ENCODE measurements at regions not wholly inside any gene's neighbourhood (a gene's known extent, or its start where the extent isn't known, plus 50 kb on each side); places are given as distances from the start of the nearest gene placed in this dataset.
"Not testable (repeated sequence)": the region's sequence is repeated elsewhere in the genome, so short reads cannot be mapped to it uniquely, and the experiment has no call there.

DNA sequence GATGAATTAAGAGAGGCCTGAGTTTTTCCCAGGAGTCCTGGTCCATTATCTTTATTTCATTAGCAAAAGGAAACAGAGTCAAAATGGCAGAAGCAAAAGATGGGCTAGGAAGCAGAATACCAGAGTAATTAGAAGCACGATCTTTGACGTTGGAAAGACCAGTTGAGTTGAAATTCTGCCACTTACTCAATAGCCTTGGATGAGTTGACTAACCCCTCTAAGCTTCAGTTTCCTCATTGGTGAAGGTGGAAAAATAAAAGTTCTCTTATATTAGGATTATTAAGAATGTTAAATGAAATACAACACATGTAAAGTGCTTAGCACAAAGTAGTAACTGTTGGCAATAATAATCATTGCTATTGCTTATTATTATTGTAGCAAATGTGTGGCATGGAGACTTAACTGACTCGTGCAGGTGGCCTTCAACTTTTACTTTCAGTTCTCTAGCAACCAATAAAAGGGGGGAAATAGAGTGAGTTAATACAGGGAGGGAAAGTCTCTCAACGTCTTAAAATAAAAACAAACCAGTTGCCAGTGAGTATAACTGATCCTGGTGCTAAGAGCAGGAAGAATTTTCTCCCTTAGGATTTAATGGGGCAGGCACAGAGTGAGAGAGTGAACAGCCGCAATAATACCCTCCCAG, 50.8 kb upstream of the ACBD5 start:
- H3K27me3 Mint-ChIP-seq; H3K9me3 Mint-ChIP-seq (ENCODE audit: low read depth); H3K36me3 Mint-ChIP-seq: not testable (repeated sequence)
- peaks cover 13% of the 10 kb centered on the region for H3K4me1 Mint-ChIP-seq (ENCODE audit: low read depth)
- peak overlapping the region; percentile 80 for H3K27ac Mint-ChIP-seq
- peak overlapping the region; percentile 73 for H3K4me3 Mint-ChIP-seq
